ENCODE measurements at regions not wholly inside any gene's neighbourhood (a gene's known extent, or its start where the extent isn't known, plus 50 kb on each side); places are given as distances from the start of the nearest gene placed in this dataset.

- no peak for DNase-seq (ENCODE audit: low read depth)
Measured at GRCh38 chr7:144969787-144970186, 133.9 kb upstream of the TPK1 start.

GRCh38 chr7:144960763-144961162, 124.9 kb upstream of the TPK1 start:
- DNase-seq (ENCODE audit: low read depth) = no peak

GRCh38 chr7:144957998-144958397, 122.1 kb upstream of the TPK1 start:
- DNase-seq (ENCODE audit: low read depth) = no peak

- DNase-seq (ENCODE audit: low read depth) = no peak
Measured at GRCh38 chr7:144955422-144955821, 119.6 kb upstream of the TPK1 start.

- DNase-seq (ENCODE audit: low read depth) = no peak
Measured at GRCh38 chr7:144941127-144941526, 105.3 kb upstream of the TPK1 start.

- DNase-seq (ENCODE audit: low read depth) = no peak
Measured at GRCh38 chr7:144937199-144937598, 101.3 kb upstream of the TPK1 start.

- no peak for DNase-seq (ENCODE audit: low read depth)
Measured at GRCh38 chr7:144936314-144936713, 100.5 kb upstream of the TPK1 start.

GRCh38 chr7:144910411-144910810, 74.6 kb upstream of the TPK1 start:
- no peak for DNase-seq (ENCODE audit: low read depth)

- DNase-seq (ENCODE audit: low read depth) = no peak
Measured at GRCh38 chr7:144908943-144909556, 73.2 kb upstream of the TPK1 start.

- no peak for DNase-seq (ENCODE audit: low read depth)
Measured at GRCh38 chr7:144908324-144908723, 72.5 kb upstream of the TPK1 start.

GRCh38 chr7:144907577-144907976, 71.7 kb upstream of the TPK1 start:
- no peak for DNase-seq (ENCODE audit: low read depth)

GRCh38 chr7:144903201-144903600, 67.3 kb upstream of the TPK1 start:
- DNase-seq (ENCODE audit: low read depth) = no peak

- no peak for DNase-seq (ENCODE audit: low read depth)
Measured at GRCh38 chr7:144892761-144893160, 56.9 kb upstream of the TPK1 start.

All from forelimb muscle (tissue), 1 donor.